ENCODE measurements at regions not wholly inside any gene's neighbourhood (a gene's known extent, or its start where the extent isn't known, plus 50 kb on each side); places are given as distances from the start of the nearest gene placed in this dataset.
"Not testable (repeated sequence)": the region's sequence is repeated elsewhere in the genome, so short reads cannot be mapped to it uniquely, and the experiment has no call there.

DNA sequence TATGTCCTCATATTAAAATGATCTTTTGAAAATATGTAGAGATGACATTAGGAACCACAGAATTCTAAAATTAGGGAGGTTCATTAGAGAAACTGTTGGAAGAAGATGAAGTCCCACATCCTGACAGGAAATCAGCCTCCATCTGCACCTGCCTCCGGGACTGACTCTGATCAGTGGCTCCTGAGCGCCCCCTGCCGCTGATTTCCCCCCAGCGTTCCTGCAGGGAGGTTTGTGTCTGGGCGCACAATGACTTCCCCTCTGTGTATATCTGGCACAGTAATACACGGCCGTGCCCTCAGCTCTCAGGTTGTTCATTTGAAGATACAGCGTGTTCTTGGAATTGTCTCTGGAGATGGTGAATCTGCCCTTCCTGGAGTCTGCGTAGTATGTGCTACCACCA, 883.8 kb downstream of the TMEM121 start:
- DNase-seq (ENCODE audit: low read depth), result peak; percentile 4

GRCh38 chr14:106414464-106414863, 888.1 kb downstream of the TMEM121 start:
- DNase-seq (ENCODE audit: low read depth), result no peak

DNA sequence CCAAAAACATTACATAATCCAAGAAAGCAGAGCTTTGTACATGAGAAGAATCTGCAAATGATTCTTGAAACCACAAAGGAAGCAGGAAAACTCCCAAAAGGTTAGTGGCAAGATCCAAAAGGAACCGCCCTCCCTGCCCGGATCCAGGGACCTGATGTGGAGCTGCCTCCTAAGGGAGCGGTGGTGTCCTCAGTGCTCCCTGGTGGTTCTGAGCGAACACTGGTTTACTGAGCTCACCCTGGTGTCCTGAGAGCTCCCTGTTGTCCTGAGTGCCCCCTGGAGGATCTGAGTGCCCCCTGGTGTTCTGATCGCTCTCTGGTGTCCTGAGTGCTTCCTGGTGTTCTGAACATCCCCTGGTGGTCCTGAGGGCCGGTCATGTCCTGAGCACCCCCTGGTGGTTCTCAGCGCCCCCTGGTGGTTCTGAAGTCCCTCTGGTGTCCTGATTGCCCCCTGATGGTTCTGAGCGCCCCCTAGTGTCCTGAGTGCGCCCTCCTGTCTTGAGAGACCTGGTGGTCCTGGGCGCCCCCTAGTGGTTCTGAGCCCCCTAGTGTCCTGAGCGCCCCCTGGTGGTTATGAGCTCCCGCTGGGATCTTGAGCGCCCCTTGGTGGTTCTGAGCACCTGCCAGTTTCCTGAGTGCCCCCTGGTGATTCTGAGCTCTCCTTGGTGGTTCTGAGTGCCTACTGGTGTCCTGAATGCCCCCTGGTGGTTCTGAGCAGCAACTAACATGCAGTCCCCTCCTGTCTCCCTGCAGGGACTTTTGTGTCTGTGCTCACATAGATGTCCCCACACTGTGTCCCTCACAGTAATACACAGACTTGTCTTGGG, 891.1 kb downstream of the TMEM121 start:
- peak; percentile 79 for DNase-seq (ENCODE audit: low read depth)

DNA sequence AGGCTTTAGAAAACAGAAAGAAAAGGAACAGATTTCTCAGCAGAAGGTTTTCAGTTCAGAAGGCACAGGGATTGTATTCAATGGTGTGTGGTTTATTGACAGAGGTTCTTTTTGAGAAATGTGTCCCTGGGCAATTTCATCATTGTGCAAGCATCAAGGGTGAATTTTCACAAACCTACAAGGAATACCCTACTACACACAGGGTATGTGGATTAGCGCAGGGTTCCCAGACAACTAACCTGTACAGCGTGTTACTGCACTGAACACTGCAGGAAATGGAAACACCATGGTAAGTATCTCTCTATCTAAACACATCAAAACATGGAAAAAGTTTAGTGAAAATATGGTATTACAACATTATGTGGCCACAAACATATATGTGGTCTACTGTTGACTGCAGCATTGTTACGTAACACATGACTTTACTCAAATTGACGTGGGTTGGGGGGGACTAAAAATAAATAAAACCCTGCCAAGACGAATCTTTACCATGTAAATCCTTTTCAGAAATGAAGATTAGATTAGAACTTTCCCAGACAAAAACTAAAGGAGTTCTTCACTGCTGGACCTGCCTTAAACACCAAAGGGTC, 893.1 kb downstream of the TMEM121 start:
- no peak for DNase-seq (ENCODE audit: low read depth)

DNA sequence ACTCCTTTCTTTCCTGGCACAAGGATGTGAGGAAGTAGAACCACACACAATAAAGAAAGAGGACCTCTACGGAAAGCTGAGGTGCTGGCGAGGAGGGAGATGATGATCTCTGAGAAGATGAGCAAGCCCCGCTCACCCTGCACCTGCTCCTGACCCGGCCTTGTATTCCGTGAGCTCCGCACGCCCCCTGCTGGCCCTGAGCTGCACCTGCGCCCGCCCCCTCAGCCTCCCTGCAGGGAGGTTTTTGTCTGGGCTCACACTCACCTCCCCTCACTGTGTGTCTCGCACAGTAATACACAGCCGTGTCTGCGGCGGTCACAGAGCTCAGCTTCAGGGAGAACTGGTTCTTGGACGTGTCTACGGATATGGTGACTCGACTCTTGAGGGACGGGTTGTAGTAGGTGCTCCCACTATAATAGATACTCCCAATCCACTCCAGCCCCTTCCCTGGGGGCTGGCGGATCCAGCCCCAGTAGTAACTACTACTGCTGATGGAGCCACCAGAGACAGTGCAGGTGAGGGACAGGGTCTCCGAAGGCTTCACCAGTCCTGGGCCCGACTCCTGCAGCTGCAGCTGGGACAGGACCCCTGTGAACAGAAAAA, 895.1 kb downstream of the TMEM121 start:
- peak; percentile 55 for DNase-seq (ENCODE audit: low read depth)

DNA sequence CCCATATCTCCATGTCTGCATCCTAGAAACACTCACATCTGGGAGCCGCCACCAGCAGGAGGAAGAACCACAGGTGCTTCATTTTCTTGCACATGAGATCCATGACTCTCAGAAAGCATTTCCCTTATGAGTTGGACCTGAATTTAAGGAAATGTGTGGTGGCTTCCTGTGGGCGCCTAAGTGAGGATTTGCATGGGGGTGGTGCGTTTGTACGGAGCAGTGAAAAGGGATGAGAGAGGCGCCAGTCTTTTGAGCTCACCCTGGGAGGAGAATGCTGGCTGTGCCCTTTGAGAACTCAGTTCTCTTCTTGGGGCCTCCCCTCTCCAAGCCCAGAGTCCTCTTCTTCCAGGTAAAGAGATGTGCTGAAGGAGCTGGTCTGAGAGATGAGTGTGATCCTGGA, 895.7 kb downstream of the TMEM121 start:
- DNase-seq (ENCODE audit: low read depth), result no peak

DNA sequence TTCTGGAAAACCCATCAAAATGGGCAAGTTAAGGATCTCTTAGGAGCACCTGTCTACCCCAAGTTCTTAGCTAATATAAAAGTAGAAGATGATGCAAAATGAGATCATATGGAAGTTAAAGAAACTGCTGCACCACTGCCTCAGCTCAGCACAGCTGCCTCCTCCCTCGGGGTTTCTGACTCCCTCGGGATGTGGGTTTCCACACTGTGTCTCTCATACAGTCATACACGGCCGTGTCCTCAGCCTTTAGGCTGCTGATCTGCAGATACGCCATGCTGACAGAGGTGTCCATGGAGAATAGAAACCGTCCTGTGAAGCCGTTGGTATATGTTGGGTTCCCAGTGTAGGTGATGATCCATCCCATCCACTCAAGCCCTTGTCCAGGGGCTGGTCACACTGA, 898.8 kb downstream of the TMEM121 start:
- not testable (repeated sequence) for DNase-seq (ENCODE audit: low read depth)

GRCh38 chr14:106436310-106436905, 910.0 kb downstream of the TMEM121 start:
- DNase-seq (ENCODE audit: low read depth), result peak; percentile 78

DNA sequence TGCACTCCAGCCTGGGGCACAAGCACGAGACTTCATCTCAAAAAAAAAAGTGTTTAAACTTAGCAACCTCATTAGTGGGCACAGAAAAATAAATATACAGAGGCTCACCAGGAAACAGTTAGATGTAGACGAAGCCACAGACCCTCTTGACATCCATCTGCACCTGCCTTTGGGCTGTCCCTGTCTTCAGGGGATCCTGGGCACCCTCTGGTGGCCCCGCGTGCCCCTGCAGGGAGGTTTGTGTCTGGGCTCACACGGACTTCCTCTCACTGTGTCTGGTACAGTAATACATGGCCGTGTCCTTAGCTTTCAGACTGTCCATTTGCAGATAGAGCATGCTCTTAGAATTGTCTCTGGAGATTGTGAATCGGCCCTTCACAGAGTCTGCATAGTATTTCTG, 916.5 kb downstream of the TMEM121 start:
- peak; percentile 32 for DNase-seq (ENCODE audit: low read depth)

GRCh38 chr14:106455026-106455425, 928.6 kb downstream of the TMEM121 start:
- DNase-seq (ENCODE audit: low read depth), result no peak

GRCh38 chr14:106459971-106460730, 933.8 kb downstream of the TMEM121 start:
- DNase-seq (ENCODE audit: low read depth), result peak; percentile 69

DNA sequence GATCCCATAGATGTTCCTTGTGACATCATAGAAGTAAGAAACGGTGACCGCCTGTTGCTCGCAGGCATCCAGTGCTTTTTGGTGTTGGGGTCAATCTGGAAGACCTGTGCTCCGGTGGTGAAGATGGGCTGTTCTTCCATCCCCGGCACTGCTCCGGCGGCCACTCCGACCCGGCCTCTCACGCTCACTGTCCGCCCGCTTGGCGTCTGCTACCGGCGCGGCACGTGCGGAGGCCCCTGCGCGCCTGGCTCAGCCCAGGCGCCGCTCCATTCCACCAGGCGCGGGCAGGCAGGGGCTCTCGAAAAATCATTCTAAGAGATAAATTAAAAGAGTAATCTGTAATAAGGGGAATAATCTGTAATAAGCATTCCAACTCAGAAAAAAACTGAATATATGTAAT, 934.5 kb downstream of the TMEM121 start:
- DNase-seq (ENCODE audit: low read depth), result no peak

DNA sequence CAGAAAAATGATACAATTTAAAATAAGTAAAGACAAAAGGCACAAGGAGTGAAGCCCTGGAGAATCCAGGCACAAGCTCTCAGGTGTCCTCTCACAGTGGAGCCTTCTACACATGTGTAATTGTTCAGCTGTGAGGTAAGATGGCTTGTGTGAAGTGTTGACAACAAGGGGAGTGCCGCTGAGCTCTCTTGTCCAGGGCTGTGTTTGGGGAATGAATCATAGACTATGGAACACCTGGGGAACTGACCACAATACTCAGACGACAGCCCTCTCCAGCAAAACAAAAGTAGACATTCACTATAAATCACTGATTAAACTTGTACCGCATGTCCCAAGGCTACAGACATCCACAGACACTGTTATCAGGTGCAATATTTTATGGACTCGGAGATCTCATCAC, 940.1 kb downstream of the TMEM121 start:
- not testable (repeated sequence) for DNase-seq (ENCODE audit: low read depth)

DNA sequence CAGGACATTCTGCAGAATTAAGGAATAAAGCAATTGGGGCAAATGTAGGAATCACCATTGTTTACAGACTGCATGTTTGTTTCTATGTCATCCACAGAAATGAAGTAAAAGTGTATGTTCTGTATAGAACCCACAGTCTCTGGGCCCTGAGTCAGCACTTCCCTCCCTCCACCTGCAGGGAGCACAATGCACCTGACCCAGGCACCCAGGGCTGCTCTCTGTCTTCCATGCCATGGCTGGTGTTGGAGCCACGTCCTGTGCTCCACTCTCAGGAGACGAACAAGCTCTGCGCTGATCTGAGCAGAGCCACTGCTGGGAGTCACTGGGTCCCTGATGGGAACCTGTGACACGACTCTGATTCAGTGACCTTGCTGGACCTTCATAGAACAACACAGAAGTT, 942.5 kb downstream of the TMEM121 start:
- not testable (repeated sequence) for DNase-seq (ENCODE audit: low read depth)

DNA sequence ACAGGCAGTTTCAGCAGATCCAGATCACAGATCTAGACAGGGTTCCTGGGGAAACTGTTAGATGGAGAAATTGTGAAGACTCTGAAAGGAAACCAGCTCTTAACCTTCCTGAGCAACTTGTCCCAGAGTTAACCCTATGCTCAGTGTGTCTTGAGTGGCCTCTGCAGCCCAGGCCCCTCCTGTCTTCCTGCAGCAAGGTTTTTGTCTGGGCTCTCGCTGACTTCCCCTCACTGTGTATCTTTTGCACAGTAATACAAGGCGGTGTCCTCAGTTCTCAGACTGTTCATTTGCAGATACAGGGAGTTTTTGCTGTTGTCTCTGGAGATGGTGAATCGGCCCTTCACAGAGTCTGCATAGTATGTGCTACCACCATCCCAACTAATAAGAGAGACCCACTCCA, 943.6 kb downstream of the TMEM121 start:
- not testable (repeated sequence) for DNase-seq (ENCODE audit: low read depth)

GRCh38 chr14:106474261-106475028, 948.1 kb downstream of the TMEM121 start:
- not testable (repeated sequence) for DNase-seq (ENCODE audit: low read depth)

- not testable (repeated sequence) for DNase-seq (ENCODE audit: low read depth)
Observed at GRCh38 chr14:106475214-106475613, 948.8 kb downstream of the TMEM121 start.

- DNase-seq (ENCODE audit: low read depth), result not testable (repeated sequence)
Observed at GRCh38 chr14:106477600-106477999, 951.2 kb downstream of the TMEM121 start.

DNA sequence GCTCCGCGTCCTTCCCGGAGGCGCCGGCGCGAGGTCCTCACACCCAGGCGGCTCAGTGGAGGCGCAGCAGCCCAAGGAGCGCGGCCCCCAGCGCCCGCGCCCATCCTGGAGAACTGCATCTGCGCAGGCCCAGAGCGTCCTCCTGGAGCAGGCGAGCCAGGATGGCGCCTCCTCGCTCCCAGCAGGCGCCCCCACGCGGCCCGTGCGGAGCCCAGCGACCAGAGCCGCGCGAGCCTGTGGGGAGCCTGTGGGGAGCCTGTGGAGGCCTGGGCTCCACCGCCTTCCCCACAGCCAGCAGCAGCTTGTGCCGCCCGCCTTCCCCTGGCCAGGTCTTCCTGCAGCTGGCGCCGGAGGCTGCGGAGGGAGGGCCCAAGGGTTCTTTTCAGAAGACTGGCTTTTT, 953.9 kb downstream of the TMEM121 start:
- not testable (repeated sequence) for DNase-seq (ENCODE audit: low read depth)

GRCh38 chr14:106482213-106482612, 955.8 kb downstream of the TMEM121 start:
- not testable (repeated sequence) for DNase-seq (ENCODE audit: low read depth)

GRCh38 chr14:106487600-106487999, 961.2 kb downstream of the TMEM121 start:
- DNase-seq (ENCODE audit: low read depth), result no peak
